Ammon's horn (tissue), 1 donor: ENCODE measurements at regions not wholly inside any gene's neighbourhood (a gene's known extent, or its start where the extent isn't known, plus 50 kb on each side); places are given as distances from the start of the nearest gene placed in this dataset.
"Not testable (repeated sequence)": the region's sequence is repeated elsewhere in the genome, so short reads cannot be mapped to it uniquely, and the experiment has no call there.

ENCODE experiments used
- DNase-seq: peaks from one replicate; pipeline ENCODE4 v3.0.0-alpha.2; 2016; ENCODE audit warnings: low spot score

GRCh38 chr20:22070610-22071058 lies 365.2 kb downstream of the PAX1 start:
- DNase-seq, result no peak

GRCh38 chr20:22063753-22064152 lies 358.3 kb downstream of the PAX1 start:
- DNase-seq, result no peak

GRCh38 chr20:22062874-22063273 lies 357.4 kb downstream of the PAX1 start:
- no peak for DNase-seq

GRCh38 chr20:22060610-22061009 lies 355.1 kb downstream of the PAX1 start:
- no peak for DNase-seq

- no peak for DNase-seq
Measured at GRCh38 chr20:22058746-22059145, 353.3 kb downstream of the PAX1 start.

GRCh38 chr20:22055981-22056380 lies 350.5 kb downstream of the PAX1 start:
- DNase-seq, result no peak

GRCh38 chr20:22052025-22052650 lies 346.7 kb downstream of the PAX1 start:
- DNase-seq, result no peak

GRCh38 chr20:22045956-22046507 lies 340.6 kb downstream of the PAX1 start:
- DNase-seq, result not testable (repeated sequence)

GRCh38 chr20:22027423-22027822 lies 322.0 kb downstream of the PAX1 start:
- DNase-seq, result no peak

- no peak for DNase-seq
Measured at GRCh38 chr20:22020201-22020600, 314.7 kb downstream of the PAX1 start.

GRCh38 chr20:22008456-22008855 lies 303.0 kb downstream of the PAX1 start:
- no peak for DNase-seq

- DNase-seq, result no peak
Measured at GRCh38 chr20:22006306-22006705, 300.8 kb downstream of the PAX1 start.

GRCh38 chr20:22005535-22005934 lies 300.1 kb downstream of the PAX1 start:
- no peak for DNase-seq

GRCh38 chr20:22004946-22005345 lies 299.5 kb downstream of the PAX1 start:
- no peak for DNase-seq

GRCh38 chr20:22003680-22004079 lies 298.2 kb downstream of the PAX1 start:
- DNase-seq, result no peak

GRCh38 chr20:22001886-22002285 lies 296.4 kb downstream of the PAX1 start:
- DNase-seq, result no peak

- DNase-seq, result no peak
Measured at GRCh38 chr20:21995461-21995860, 290.0 kb downstream of the PAX1 start.

- no peak for DNase-seq
Measured at GRCh38 chr20:21994203-21994602, 288.7 kb downstream of the PAX1 start.

GRCh38 chr20:21982559-21982958 lies 277.1 kb downstream of the PAX1 start:
- no peak for DNase-seq

- no peak for DNase-seq
Measured at GRCh38 chr20:21981597-21982344, 276.3 kb downstream of the PAX1 start.

- DNase-seq, result no peak
Measured at GRCh38 chr20:21981179-21981578, 275.7 kb downstream of the PAX1 start.

- no peak for DNase-seq
Measured at GRCh38 chr20:21971436-21971835, 266.0 kb downstream of the PAX1 start.

GRCh38 chr20:21968486-21968885 lies 263.0 kb downstream of the PAX1 start:
- DNase-seq, result no peak
